Retinal pigment epithelial cell (primary cell): ENCODE measurements at regions not wholly inside any gene's neighbourhood (a gene's known extent, or its start where the extent isn't known, plus 50 kb on each side); places are given as distances from the start of the nearest gene placed in this dataset.

ENCODE experiments used
- DNase-seq: peaks from one replicate; pipeline ENCODE4 v3.0.0-alpha.2; 2010; ENCODE audit warnings: low read depth
- H3K4me3 ChIP-seq: 2 replicates; pipeline ENCODE4 v1.5.1; 2011; ENCODE audit warnings: mild to moderate bottlenecking, low read length, control low read depth, moderate library complexity
- CTCF ChIP-seq: conservative IDR thresholded peaks from 2 replicates; pipeline ENCODE4 v1.5.1; 2011; ENCODE audit warnings: low read depth, low read length, control low read depth, inconsistent platforms

- no peak for TF ChIP-seq CTCF
Measured at GRCh38 chr13:68636784-68637183, 1406.6 kb upstream of the PCDH9 start.

GRCh38 chr13:68628994-68629393, 1398.9 kb upstream of the PCDH9 start:
- no peak overlapping the region for H3K4me3 ChIP-seq
- no peak for DNase-seq
- TF ChIP-seq CTCF: no peak

More at GRCh38 chr13:68636784-68637183, 1406.6 kb upstream of the PCDH9 start:
- no peak overlapping the region for H3K4me3 ChIP-seq
- no peak for DNase-seq

- H3K4me3 ChIP-seq: no peak overlapping the region
- no peak for DNase-seq
- TF ChIP-seq CTCF: no peak
Measured at GRCh38 chr13:68627379-68627778, 1397.2 kb upstream of the PCDH9 start.

GRCh38 chr13:68616600-68617222, 1386.6 kb upstream of the PCDH9 start:
- no peak overlapping the region for H3K4me3 ChIP-seq
- TF ChIP-seq CTCF: no peak
- no peak for DNase-seq

GRCh38 chr13:68609661-68610060, 1379.5 kb upstream of the PCDH9 start:
- TF ChIP-seq CTCF: no peak
- no peak for DNase-seq
- H3K4me3 ChIP-seq: no peak overlapping the region

- TF ChIP-seq CTCF: no peak
- DNase-seq: no peak
- no peak overlapping the region for H3K4me3 ChIP-seq
Measured at GRCh38 chr13:68608147-68608546, 1378.0 kb upstream of the PCDH9 start.

GRCh38 chr13:68597641-68598040, 1367.5 kb upstream of the PCDH9 start:
- no peak for TF ChIP-seq CTCF
- DNase-seq: peak; percentile 80
- H3K4me3 ChIP-seq: no peak overlapping the region
